HG03095 (cell line): ENCODE measurements at regions not wholly inside any gene's neighbourhood (a gene's known extent, or its start where the extent isn't known, plus 50 kb on each side); places are given as distances from the start of the nearest gene placed in this dataset.
"Not testable (repeated sequence)": the region's sequence is repeated elsewhere in the genome, so short reads cannot be mapped to it uniquely, and the experiment has no call there.

Experiments
- ATAC-seq: cut with Tn5 transposase; IDR thresholded peaks from one replicate; pipeline ENCODE4 v1.9.1; 2021; ENCODE audit warnings: moderate library complexity; ENCODE audit not compliant: unreplicated experiment

GRCh38 chr15:54776410-54776809 is 420.3 kb downstream of the RSL24D1 start:
- ATAC-seq: no peak

GRCh38 chr15:54772663-54773062 is 424.1 kb downstream of the RSL24D1 start:
- ATAC-seq: no peak

GRCh38 chr15:54749461-54749860 is 447.3 kb downstream of the RSL24D1 start:
- not testable (repeated sequence) for ATAC-seq

GRCh38 chr15:54722342-54722986 is 474.3 kb downstream of the RSL24D1 start:
- ATAC-seq: no peak

- no peak for ATAC-seq
These were observed 477.4 kb downstream of the RSL24D1 start for GRCh38 chr15:54719325-54719724.

GRCh38 chr15:54707805-54708752 is 488.7 kb downstream of the RSL24D1 start:
- ATAC-seq: no peak

- ATAC-seq: no peak
These were observed 509.1 kb downstream of the RSL24D1 start for GRCh38 chr15:54687628-54688027.
